ENCODE measurements at regions not wholly inside any gene's neighbourhood (a gene's known extent, or its start where the extent isn't known, plus 50 kb on each side); places are given as distances from the start of the nearest gene placed in this dataset.

DNA sequence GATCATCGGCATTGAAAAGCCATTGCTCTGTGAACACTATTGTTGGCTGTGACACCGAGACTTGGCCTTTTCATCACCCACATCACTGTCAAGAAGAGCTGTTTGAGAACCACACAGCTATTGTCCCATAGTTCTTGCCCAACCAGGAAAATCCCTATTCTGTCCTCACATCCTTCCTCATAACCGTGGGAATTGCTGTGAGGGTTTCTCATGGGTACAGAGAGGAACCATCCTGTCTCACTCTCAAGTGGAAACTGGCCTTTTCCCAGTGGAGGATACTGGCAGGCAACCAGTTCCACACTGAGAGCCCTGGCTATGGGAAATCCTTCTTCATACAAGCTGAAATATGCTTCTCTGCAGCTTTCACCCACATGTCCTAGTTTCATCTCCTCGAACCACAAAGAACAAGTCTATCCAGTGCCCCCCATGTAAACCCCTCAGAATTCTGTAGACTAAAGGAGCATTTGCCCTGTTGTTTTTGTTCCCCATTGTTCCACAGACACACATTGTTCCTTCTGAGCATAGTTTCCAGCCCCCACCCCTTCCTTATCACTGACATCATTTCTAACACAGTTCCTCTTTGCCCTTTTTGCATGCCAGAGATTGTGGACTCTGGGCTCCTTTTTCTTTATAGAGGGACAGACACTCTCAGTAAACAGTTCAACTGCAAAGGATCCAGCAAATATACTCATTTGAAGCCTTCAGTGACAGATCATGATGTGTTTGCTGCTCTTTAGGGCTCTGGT lies 57.8 kb upstream of the C5orf46 start:
- DNase-seq, result no peak

DNA sequence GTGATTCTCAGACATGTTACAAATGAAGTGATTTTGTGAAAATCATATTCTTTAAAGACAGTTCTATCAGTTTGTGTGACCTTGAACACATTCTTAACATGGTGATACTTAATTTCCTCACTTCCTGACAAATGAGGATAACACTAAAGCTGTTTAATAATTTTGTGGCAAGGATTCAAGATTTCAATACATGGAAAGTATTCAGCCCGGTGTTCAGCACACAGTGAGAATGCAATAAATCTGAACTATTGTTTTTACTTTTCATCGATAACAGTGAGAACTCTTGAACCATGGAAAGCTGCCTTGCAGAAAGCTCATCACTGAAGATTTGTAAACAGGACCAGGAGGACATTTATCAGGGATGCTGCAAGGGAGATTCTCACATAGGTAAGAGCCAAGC lies 57.1 kb upstream of the C5orf46 start:
- DNase-seq, result no peak

DNA sequence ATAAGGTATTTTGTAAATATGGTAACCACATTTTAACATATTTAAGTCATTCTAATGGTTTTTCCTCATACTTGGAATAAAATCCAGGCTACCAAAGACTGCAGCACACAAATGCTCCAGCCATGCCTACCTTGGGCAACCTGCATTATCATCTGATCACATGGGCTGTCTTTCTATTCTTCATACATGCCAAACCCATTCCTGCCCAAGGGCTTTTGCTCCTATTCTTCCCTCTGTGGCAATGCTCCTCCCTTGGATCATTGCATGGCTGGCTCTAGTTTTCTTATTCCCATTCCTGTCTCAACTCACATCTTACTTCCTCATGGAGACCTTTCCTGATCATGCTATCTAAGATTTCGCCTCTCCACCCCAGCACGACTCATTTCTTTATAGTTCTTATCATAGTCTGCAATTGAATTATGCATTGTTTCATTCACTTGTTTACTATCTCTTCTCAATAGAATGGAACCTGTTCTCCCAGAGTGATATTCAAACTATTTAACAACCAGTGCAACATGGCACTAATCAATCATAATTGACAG lies 54.9 kb upstream of the C5orf46 start:
- DNase-seq, result no peak

DNA sequence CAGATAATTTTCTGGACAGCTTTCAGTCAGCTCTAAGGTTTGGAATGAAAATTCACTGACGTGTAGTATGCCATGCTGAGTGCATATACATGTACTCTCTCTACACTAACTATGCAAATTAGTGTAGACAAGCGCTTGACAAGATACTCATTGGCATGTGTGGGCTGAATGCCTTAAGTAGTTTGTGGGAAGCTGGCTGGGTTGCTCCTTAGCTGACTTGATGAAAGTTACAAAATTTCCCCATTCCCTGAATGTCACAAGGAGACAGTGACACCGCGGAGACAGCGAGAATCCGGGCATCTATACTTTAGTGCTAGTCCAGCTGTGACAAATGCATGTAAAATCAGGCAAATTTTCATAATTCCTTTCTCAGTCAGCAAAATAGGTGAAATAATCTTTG lies 51.6 kb upstream of the C5orf46 start:
- DNase-seq, result no peak

DNA sequence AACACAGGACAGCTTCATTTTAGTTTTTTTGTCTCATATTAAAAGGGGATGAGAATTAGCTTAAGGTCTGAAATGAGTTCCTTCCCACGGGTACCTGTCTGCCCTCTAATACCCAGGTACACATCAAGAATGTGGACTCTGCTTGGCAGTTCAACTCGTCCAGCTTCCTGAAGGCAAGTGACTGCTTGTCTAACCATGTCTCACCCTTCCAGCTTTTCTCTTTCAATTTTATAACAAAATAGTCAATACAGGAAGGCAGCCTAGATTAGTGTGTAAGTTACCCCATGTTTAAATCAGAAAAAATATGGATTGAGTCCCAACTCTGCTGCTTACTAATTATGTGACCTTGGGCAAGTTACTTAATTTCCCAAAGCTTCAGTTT lies 50.5 kb upstream of the C5orf46 start:
- DNase-seq, result no peak

DNA sequence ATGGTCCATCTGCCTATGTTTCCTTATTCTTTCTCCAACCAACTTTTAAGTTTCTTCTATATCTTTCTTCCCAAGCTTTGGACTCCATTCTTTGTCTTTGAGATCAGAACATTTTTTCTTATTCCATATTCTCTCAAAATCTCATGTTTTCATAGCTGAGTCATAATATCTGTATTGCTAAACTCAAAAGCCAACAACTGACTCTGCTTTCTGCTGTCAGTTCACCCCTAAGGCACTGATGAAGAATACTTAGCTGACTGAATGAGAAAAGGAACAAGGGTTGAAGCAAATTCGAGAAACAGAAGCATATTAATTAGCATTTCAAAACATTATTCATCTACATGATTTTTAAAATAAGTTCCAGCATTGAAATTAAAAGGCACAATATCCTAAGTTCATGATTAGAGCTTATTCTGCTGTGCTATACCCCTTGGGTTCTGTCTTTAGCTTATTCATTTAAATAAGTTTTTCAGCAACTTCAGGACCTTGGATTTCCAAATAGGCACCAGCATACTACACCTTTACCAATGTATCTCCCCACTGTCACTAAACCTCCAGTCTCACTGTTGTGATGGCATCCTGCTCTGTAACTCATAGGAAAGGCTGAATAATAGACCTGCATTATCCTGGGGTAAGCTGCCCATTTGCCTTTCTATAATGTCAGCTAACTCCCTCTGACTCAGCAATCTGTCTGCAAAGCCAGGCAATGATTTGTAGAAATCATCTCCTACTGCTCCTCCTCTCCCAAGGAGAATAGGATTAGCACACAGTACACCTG lies 49.9 kb upstream of the C5orf46 start:
- DNase-seq, result no peak

Data from NCI-H1417 (cell line).